ENCODE measurements at regions not wholly inside any gene's neighbourhood (a gene's known extent, or its start where the extent isn't known, plus 50 kb on each side); places are given as distances from the start of the nearest gene placed in this dataset.

GRCh38 chr2:192379736-192380135, 185.0 kb upstream of the TMEFF2 start:
- Histone ChIP-seq H3K4me3 (ENCODE audit: low read depth, low read length) (no peak overlapping the region), H3K36me3 (ENCODE audit: control insufficient read depth in 2 of 2, insufficient read depth in 1 of 2, low read length in 2 of 2) (no peaks in the 10 kb centered on the region), H3K4me1 (ENCODE audit: control insufficient read depth, insufficient read depth, low read length) (no peaks in the 10 kb centered on the region), H3K9me3 (ENCODE audit: control insufficient read depth, insufficient read depth, low read depth, low read length) (no peaks in the 10 kb centered on the region), H3K27ac (ENCODE audit: extremely low read depth, low read depth, low read length) (no peak overlapping the region)
- CTCF ChIA-PET, result no interaction called here
- TF ChIP-seq HOXC10 (CRISPR knock-in tag; IDR thresholded peaks at IDR 0.05), result no peak
- POLR2A ChIA-PET, result no interaction called here

- Histone ChIP-seq H3K9me3 (ENCODE audit: control insufficient read depth, insufficient read depth, low read depth, low read length) (no peaks in the 10 kb centered on the region), H3K36me3 (ENCODE audit: control insufficient read depth in 2 of 2, insufficient read depth in 1 of 2, low read length in 2 of 2) (no peaks in the 10 kb centered on the region), H3K27ac (ENCODE audit: extremely low read depth, low read depth, low read length) (no peak overlapping the region), H3K4me3 (ENCODE audit: low read depth, low read length) (no peak overlapping the region), H3K4me1 (ENCODE audit: control insufficient read depth, insufficient read depth, low read length) (no peaks in the 10 kb centered on the region)
- ChIA-PET CTCF (no interaction called here), POLR2A (no interaction called here)
- no peak for TF ChIP-seq ZNF571 (tag by site-specific recombination; IDR thresholded peaks at IDR 0.05)
- TF ChIP-seq ZNF114 (tag by site-specific recombination; IDR thresholded peaks at IDR 0.05), result no peak
- TF ChIP-seq PBX3 (CRISPR knock-in tag; IDR thresholded peaks at IDR 0.05), result no peak
- no peak for TF ChIP-seq ZBTB7A (tag by site-specific recombination; IDR thresholded peaks at IDR 0.05; ENCODE audit: low read depth)
Measured at GRCh38 chr2:192377173-192377572, 182.4 kb upstream of the TMEFF2 start.

- no peak for TF ChIP-seq ZNF624 (tag by site-specific recombination; IDR thresholded peaks at IDR 0.05)
- no peak for TF ChIP-seq HOXC10 (CRISPR knock-in tag; IDR thresholded peaks at IDR 0.05)
- no peak for TF ChIP-seq WT1 (tag by site-specific recombination; IDR thresholded peaks at IDR 0.05)
- TF ChIP-seq ZNF768 (tag by site-specific recombination; IDR thresholded peaks at IDR 0.05), result no peak
- TF ChIP-seq GLIS1 (tag by site-specific recombination; IDR thresholded peaks at IDR 0.05), result no peak
- no peak for TF ChIP-seq ZNF184 (tag by site-specific recombination; IDR thresholded peaks at IDR 0.05)
- TF ChIP-seq ZNF626 (tag by site-specific recombination; IDR thresholded peaks at IDR 0.05), result no peak
- TF ChIP-seq PATZ1 (tag by site-specific recombination; IDR thresholded peaks at IDR 0.05), result no peak
- TF ChIP-seq ZNF138 (tag by site-specific recombination; IDR thresholded peaks at IDR 0.05; ENCODE audit: borderline replicate concordance), result no peak
- TF ChIP-seq ZNF280D (tag by site-specific recombination; IDR thresholded peaks at IDR 0.05), result no peak
- Histone ChIP-seq H3K4me3 (ENCODE audit: low read depth, low read length) (no peak overlapping the region), H3K27ac (ENCODE audit: extremely low read depth, low read depth, low read length) (no peak overlapping the region), H3K9me3 (ENCODE audit: control insufficient read depth, insufficient read depth, low read depth, low read length) (no peaks in the 10 kb centered on the region), H3K36me3 (ENCODE audit: control insufficient read depth in 2 of 2, insufficient read depth in 1 of 2, low read length in 2 of 2) (no peaks in the 10 kb centered on the region), H3K4me1 (ENCODE audit: control insufficient read depth, insufficient read depth, low read length) (no peaks in the 10 kb centered on the region)
- POLR2A ChIA-PET, result no interaction called here
- CTCF ChIA-PET, result interaction anchor here (0.7 kb wide), 1 partner anchor 378 kb away, joined by 3 read pairs; no protein-coding TSS in a partner anchor
Measured at GRCh38 chr2:192373754-192374153, 179.0 kb upstream of the TMEFF2 start.
